HepG2 (cell line): ENCODE measurements at regions not wholly inside any gene's neighbourhood (a gene's known extent, or its start where the extent isn't known, plus 50 kb on each side); places are given as distances from the start of the nearest gene placed in this dataset.

Source experiments
- ATAC-seq: fragments of 200-7000 bp; cut with Tn5 transposase; 3 replicates; pipeline ENCODE4 v1.9.1; 2020; ENCODE audit warnings: mild to moderate bottlenecking, moderate library complexity
- BruUV-seq: library from RNA; stranded (reverse); fragments of 400-500 nt; replicated peaks from 2 replicates; lab custom pipeline; 2021; lab: Mats Ljungman, UMichigan
- CTCF ChIA-PET: fragments of 300-600 bp; formaldehyde crosslinking; extraction: SDS; loops from one replicate; lab custom pipeline; 2021; ENCODE audit warnings: low total read pairs, inconsistent platforms, low intra/inter-chr PET ratio; lab: Yijun Ruan, JAX
- POLR2A ChIA-PET: fragments of 350-600 bp; sonication (Branson Sonifier 250); formaldehyde crosslinking; loops from one replicate; lab custom pipeline; 2020; ENCODE audit warnings: antibody characterized with exemption, inconsistent platforms; lab: Yijun Ruan, JAX
- DNase-seq: peaks from one replicate; pipeline ENCODE4 v3.0.0-alpha.2; 2015; ENCODE audit warnings: low spot score
- FAIRE-seq: peaks from 3 replicates; lab custom pipeline; 2011; peaks lifted over from hg19 to GRCh38; lab: Jason Lieb, UNC
- H2AFZ ChIP-seq: one replicate; pipeline ENCODE4 v1.6.1; 2011; ENCODE audit warnings: low read length, inconsistent platforms
- H3K27ac ChIP-seq: fragments of 300-600 bp; 3 replicates; pipeline ENCODE4 v1.8.0; 2011; ENCODE audit warnings: mixed run types, mild to moderate bottlenecking, mixed read lengths, low read length, inconsistent platforms; ENCODE audit not compliant: insufficient read depth; ENCODE audit errors: extremely low read length
- H3K27me3 ChIP-seq, 2 experiments: fragments of 200-600 bp in 1 of 2; 2 replicates in 1 of 2; 3 replicates in 1 of 2; pipeline versions ENCODE4 v1.6.0 to v1.8.0; 2011; ENCODE audit warnings: low read length in 2 of 2, mild to moderate bottlenecking in 2 of 2, moderate library complexity in 2 of 2, inconsistent platforms in 1 of 2; ENCODE audit not compliant: insufficient read depth in 2 of 2, control insufficient read depth in 1 of 2
- H3K36me3 ChIP-seq, 2 experiments: fragments of 200-600 bp in 1 of 2; replicated peaks in 1 of 2; 2 replicates in 1 of 2; 3 replicates in 1 of 2; pipeline versions ENCODE4 v1.5.1 to v1.8.0; 2011; ENCODE audit warnings: low read length in 2 of 2, inconsistent platforms in 1 of 2; ENCODE audit not compliant: insufficient read depth in 2 of 2, control insufficient read depth in 1 of 2
- H3K4me1 ChIP-seq: 2 replicates; pipeline ENCODE4 v1.5.1; 2012; ENCODE audit warnings: low read length, inconsistent platforms; ENCODE audit not compliant: insufficient read depth
- H3K4me2 ChIP-seq: 2 replicates; pipeline ENCODE4 v1.6.0; 2011; ENCODE audit warnings: low read depth, low read length, inconsistent platforms
- H3K4me3 ChIP-seq, 3 experiments: fragments of 200-600 bp in 1 of 3; sonication (generic), shearing (Covaris generic) in 1 of 3; replicated peaks in 1 of 3; 2 replicates each; pipeline ENCODE4 v1.5.1; 2011 to 2016; ENCODE audit warnings: low read length in 3 of 3, inconsistent platforms in 2 of 3, low read depth in 2 of 3, mild to moderate bottlenecking in 2 of 3, control low read depth in 1 of 3, mixed read lengths in 1 of 3; ENCODE audit not compliant: insufficient read depth in 1 of 3
- H3K79me2 ChIP-seq: one replicate; pipeline ENCODE4 v1.6.1; 2011; ENCODE audit warnings: low read length, inconsistent platforms; ENCODE audit not compliant: insufficient read depth
- H3K9ac ChIP-seq: 2 replicates; pipeline ENCODE4 v1.6.0; 2011; ENCODE audit warnings: mild to moderate bottlenecking, low read depth, low read length, inconsistent platforms; ENCODE audit not compliant: insufficient read depth
- H3K9me3 ChIP-seq: 2 replicates; pipeline ENCODE4 v1.5.1; 2012; ENCODE audit warnings: mild to moderate bottlenecking, low read length
- H4K20me1 ChIP-seq: 2 replicates; pipeline ENCODE4 v1.6.0; 2011; ENCODE audit warnings: inconsistent platforms, mild to moderate bottlenecking, low read length, moderate library complexity; ENCODE audit not compliant: insufficient read depth
- CBFB ChIP-seq: sonication (generic); formaldehyde crosslinking; IDR thresholded peaks from 2 replicates; pipeline ENCODE4 v1.4.0; 2020; ENCODE audit warnings: missing genetic modification reagents
- CBX1 ChIP-seq: IDR thresholded peaks from one replicate; pipeline ENCODE4 v1.6.1; 2016; ENCODE audit warnings: antibody characterized with exemption, low read depth
- CREBL2 ChIP-seq: sonication (generic); formaldehyde crosslinking; IDR thresholded peaks from 2 replicates; pipeline ENCODE4 v1.8.1; 2023; ENCODE audit warnings: missing genetic modification reagents, mild to moderate bottlenecking, borderline replicate concordance
- DDIT3 ChIP-seq: sonication (generic); formaldehyde crosslinking; IDR thresholded peaks from 2 replicates; pipeline ENCODE4 v1.4.0; 2020; ENCODE audit warnings: mild to moderate bottlenecking, missing genetic modification reagents
- KLF6 ChIP-seq: IDR thresholded peaks from 2 replicates; pipeline ENCODE4 v1.8.0; 2016; ENCODE audit warnings: missing biosample characterization, missing genetic modification reagents
- NFIC ChIP-seq: IDR thresholded peaks from 2 replicates; pipeline ENCODE4 v1.6.1; 2012; ENCODE audit warnings: mild to moderate bottlenecking, low read length, inconsistent platforms
- PAX8 ChIP-seq: sonication (generic); formaldehyde crosslinking; IDR thresholded peaks from 2 replicates; pipeline ENCODE4 v1.8.0; 2022; ENCODE audit warnings: mild to moderate bottlenecking, missing genetic modification reagents, borderline replicate concordance
- SP4 ChIP-seq: sonication (generic); formaldehyde crosslinking; IDR thresholded peaks from 2 replicates; pipeline ENCODE4 v1.8.1; 2023; ENCODE audit warnings: mild to moderate bottlenecking, missing genetic modification reagents
- ZBTB38 ChIP-seq: sonication (generic); formaldehyde crosslinking; IDR thresholded peaks from 2 replicates; pipeline ENCODE4 v1.5.1; 2020; ENCODE audit warnings: mild to moderate bottlenecking, missing genetic modification reagents
- ZNF263 ChIP-seq: sonication (generic); formaldehyde crosslinking; IDR thresholded peaks from 2 replicates; pipeline ENCODE4 v1.4.0; 2020; ENCODE audit warnings: missing genetic modification reagents
- ZNF292 ChIP-seq: sonication (generic); formaldehyde crosslinking; IDR thresholded peaks from 2 replicates; pipeline ENCODE4 v1.8.1; 2022; ENCODE audit warnings: mild to moderate bottlenecking, low read depth, missing genetic modification reagents, borderline replicate concordance
- ZNF678 ChIP-seq: sonication (generic); formaldehyde crosslinking; IDR thresholded peaks from 2 replicates; pipeline ENCODE4 v1.4.0; 2020; ENCODE audit warnings: mild to moderate bottlenecking, missing genetic modification reagents
- ZNF749 ChIP-seq: sonication (generic); formaldehyde crosslinking; IDR thresholded peaks from 2 replicates; pipeline ENCODE4 v1.8.0; 2022; ENCODE audit warnings: mild to moderate bottlenecking, missing genetic modification reagents, moderate library complexity, borderline replicate concordance
- WGBS: methylation state at CpG from one replicate; pipeline ENCODE4 v1.1.6; 2017; ENCODE audit warnings: low lambda C conversion rate; 5-methylcytosine and 5-hydroxymethylcytosine counted together
- in situ Hi-C: cut with HindIII; loops from 2 replicates; pipeline ENCODE4 v1.10.0; 2017; ENCODE audit warnings: low pct_unique_long_range_greater_than_20kb; ENCODE audit not compliant: extremely low pct_ligation_motif_present
- intact Hi-C: fragments of 100-400 bp; cut with micrococcal nuclease; formaldehyde crosslinking; loops from one replicate; pipeline ENCODE4 v1.10.0; 2022; ENCODE audit not compliant: unreplicated experiment
- TF ChIP-seq, protein P1 (sequence below): sonication (generic); formaldehyde crosslinking; conservative IDR thresholded peaks from 2 replicates; pipeline ENCODE4 v1.4.0; 2020; ENCODE audit warnings: missing genetic modification reagents
- TF ChIP-seq, protein P2 (sequence below): sonication (generic); formaldehyde crosslinking; IDR thresholded peaks from 2 replicates; pipeline ENCODE4; 2020; ENCODE audit warnings: missing genetic modification reagents, mild to moderate bottlenecking, borderline replicate concordance

DNA sequence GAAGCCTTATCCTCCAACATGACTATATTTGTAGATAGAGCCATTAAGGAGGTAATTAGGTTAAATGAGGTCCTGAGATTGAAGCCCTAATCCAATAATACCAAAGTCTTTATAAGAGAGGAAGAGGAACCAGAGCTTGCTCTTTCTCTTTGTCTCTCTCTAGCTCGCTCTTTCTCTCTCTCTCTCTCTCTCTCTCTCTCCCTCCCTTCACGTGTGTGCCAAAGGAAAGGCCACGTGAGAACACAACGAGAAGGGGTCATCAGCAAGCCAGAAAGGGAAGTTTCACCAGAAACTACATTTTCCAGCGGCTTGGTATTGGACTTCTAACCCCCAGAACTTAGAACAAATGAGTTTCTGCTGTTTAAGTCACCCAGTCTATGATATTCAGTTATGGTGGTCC lies 1540.5 kb downstream of the C4orf33 start:
- Histone ChIP-seq H3K4me3 (no peak overlapping the region), H3K4me2 (no peak overlapping the region), H3K9ac (no peak overlapping the region), H3K27ac (no peak overlapping the region), H3K4me1 (no peaks in the 10 kb centered on the region), H3K36me3 (no peaks in the 10 kb centered on the region), H3K27me3 (no peaks in the 10 kb centered on the region), H3K79me2 (no peaks in the 10 kb centered on the region), H2AFZ (no peak overlapping the region), H4K20me1 (no peaks in the 10 kb centered on the region), H3K9me3 (no peaks in the 10 kb centered on the region)
- in situ Hi-C loops = no loop called here
- WGBS = 6% methylated on average over 5 of the region's 5 CpGs
- BruUV-seq = no TSS peak
- FAIRE-seq (no peak), DNase-seq (no peak), ATAC-seq (no peak)
- CTCF ChIA-PET = no interaction called here
- no peak for TF ChIP-seq ZNF678 (CRISPR knock-in tag)
- TF ChIP-seq NFIC = no peak
- TF ChIP-seq SP4 (CRISPR knock-in tag) = no peak
- no peak for TF ChIP-seq DDIT3
- no peak for TF ChIP-seq CBFB (CRISPR knock-in tag)
- no peak for TF ChIP-seq CBX1
- no peak for TF ChIP-seq ZNF292
- no peak for TF ChIP-seq ZBTB38 (CRISPR knock-in tag)
- no peak for TF ChIP-seq ZNF749 (CRISPR knock-in tag)
- no peak for TF ChIP-seq CREBL2 (CRISPR knock-in tag)
- TF ChIP-seq, protein P1, sequence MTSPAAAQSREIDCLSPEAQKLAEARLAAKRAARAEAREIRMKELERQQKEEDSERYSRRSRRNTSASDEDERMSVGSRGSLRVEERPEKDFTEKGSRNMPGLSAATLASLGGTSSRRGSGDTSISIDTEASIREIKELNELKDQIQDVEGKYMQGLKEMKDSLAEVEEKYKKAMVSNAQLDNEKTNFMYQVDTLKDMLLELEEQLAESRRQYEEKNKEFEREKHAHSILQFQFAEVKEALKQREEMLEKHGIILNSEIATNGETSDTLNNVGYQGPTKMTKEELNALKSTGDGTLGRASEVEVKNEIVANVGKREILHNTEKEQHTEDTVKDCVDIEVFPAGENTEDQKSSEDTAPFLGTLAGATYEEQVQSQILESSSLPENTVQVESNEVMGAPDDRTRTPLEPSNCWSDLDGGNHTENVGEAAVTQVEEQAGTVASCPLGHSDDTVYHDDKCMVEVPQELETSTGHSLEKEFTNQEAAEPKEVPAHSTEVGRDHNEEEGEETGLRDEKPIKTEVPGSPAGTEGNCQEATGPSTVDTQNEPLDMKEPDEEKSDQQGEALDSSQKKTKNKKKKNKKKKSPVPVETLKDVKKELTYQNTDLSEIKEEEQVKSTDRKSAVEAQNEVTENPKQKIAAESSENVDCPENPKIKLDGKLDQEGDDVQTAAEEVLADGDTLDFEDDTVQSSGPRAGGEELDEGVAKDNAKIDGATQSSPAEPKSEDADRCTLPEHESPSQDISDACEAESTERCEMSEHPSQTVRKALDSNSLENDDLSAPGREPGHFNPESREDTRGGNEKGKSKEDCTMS (CRISPR knock-in tag) = no peak
- TF ChIP-seq, protein P2, sequence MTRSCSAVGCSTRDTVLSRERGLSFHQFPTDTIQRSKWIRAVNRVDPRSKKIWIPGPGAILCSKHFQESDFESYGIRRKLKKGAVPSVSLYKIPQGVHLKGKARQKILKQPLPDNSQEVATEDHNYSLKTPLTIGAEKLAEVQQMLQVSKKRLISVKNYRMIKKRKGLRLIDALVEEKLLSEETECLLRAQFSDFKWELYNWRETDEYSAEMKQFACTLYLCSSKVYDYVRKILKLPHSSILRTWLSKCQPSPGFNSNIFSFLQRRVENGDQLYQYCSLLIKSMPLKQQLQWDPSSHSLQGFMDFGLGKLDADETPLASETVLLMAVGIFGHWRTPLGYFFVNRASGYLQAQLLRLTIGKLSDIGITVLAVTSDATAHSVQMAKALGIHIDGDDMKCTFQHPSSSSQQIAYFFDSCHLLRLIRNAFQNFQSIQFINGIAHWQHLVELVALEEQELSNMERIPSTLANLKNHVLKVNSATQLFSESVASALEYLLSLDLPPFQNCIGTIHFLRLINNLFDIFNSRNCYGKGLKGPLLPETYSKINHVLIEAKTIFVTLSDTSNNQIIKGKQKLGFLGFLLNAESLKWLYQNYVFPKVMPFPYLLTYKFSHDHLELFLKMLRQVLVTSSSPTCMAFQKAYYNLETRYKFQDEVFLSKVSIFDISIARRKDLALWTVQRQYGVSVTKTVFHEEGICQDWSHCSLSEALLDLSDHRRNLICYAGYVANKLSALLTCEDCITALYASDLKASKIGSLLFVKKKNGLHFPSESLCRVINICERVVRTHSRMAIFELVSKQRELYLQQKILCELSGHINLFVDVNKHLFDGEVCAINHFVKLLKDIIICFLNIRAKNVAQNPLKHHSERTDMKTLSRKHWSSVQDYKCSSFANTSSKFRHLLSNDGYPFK (CRISPR knock-in tag) = no peak
- TF ChIP-seq KLF6 = no peak
- no peak for TF ChIP-seq PAX8 (CRISPR knock-in tag)
- TF ChIP-seq ZNF263 = no peak
- intact Hi-C loops = no loop called here
- POLR2A ChIA-PET = no interaction called here
